ENCODE measurements at regions not wholly inside any gene's neighbourhood (a gene's known extent, or its start where the extent isn't known, plus 50 kb on each side); places are given as distances from the start of the nearest gene placed in this dataset.

DNA sequence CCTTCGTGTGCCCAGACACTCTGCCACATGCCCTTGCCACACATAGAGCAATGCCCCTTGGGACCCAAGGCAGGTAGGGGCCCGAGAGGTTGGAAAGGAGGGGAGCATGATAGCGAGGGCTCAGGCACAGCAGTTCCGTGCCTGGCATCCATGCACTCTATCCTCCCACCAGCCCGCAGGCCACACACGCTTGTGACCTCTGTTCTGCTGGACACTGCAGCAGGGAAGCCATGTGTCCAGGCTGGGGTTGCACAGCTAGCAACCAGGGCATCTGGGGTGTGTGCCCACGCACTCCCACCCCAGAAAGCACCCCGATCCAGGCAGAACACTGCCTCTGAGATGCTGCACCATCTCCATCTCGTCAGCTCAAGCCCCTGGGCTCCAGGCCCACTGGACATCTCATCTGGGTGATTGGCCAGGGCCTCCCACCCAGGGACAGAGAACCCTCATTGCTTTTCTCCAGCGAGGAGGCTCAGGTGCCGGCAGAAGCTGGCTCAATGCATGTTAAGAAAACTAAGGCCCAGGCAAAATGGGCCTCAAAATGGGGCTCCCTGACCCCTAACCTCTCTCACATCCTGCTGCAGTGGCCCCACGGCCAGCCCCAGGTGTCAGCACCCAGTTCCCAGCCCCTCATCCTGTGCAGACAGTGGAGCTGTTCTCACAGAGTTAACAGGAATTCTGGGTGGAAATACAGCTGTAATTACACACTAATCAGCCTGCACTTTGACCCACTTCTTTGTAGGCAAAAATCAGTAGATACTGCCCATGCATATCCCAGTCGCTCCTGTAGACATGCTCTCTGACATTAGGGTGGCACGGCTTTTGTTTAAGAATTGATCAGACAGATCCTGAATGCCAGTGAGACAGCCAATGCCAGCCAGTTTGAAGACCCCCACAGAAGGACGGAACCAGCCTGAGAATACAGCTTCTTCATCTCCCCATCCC lies 173.9 kb upstream of the B3GAT1 start:
- Histone ChIP-seq H3K79me2 (ENCODE audit: insufficient read depth, low read length) (no peaks in the 10 kb centered on the region), H4K91ac (ENCODE audit: insufficient read length, low read depth, low read length) (no peak overlapping the region), H3K27me3 (ENCODE audit: insufficient read depth, low read length) (no peaks in the 10 kb centered on the region), H4K5ac (ENCODE audit: insufficient read length, low read depth, low read length) (no peak overlapping the region), H3T11ph (ENCODE audit: low read length) (no peak overlapping the region), H3K9ac (ENCODE audit: extremely low read depth, insufficient read length, low read length) (no peak overlapping the region), H2BK120ac (ENCODE audit: low read depth, low read length, poor library complexity, severe bottlenecking) (no peak overlapping the region), H2BK20ac (ENCODE audit: low read depth, low read length, poor library complexity, severe bottlenecking) (no peak overlapping the region), H3K79me1 (ENCODE audit: insufficient read depth, low read depth, low read length, poor library complexity, severe bottlenecking) (no peaks in the 10 kb centered on the region), H2AK5ac (ENCODE audit: insufficient read length, low read length) (no peak overlapping the region), H3K4me2 (ENCODE audit: insufficient read depth, insufficient read length, low read length) (no peak overlapping the region), H2BK15ac (ENCODE audit: low read depth, low read length) (no peak overlapping the region), H3K9me3 (ENCODE audit: control insufficient read depth, low read depth, low read length) (no peaks in the 10 kb centered on the region), H2AFZ (ENCODE audit: low read length) (no peak overlapping the region), H3K23ac (ENCODE audit: insufficient read length, low read depth, low read length) (no peak overlapping the region), H3K27ac (ENCODE audit: insufficient read length, low read depth, low read length) (no peak overlapping the region), H3K56ac (ENCODE audit: insufficient read length, low read depth, low read length) (no peak overlapping the region), H3K4ac (ENCODE audit: low read depth, low read length) (no peak overlapping the region), H4K8ac (replicated peaks; ENCODE audit: insufficient read length, low read depth, low read length) (no peak overlapping the region), H4K20me1 (ENCODE audit: control insufficient read depth, insufficient read depth, insufficient read length) (no peaks in the 10 kb centered on the region), H3K4me1 (ENCODE audit: insufficient read depth, low read length) (no peaks in the 10 kb centered on the region), H3K18ac (ENCODE audit: insufficient read length, low read depth, low read length) (no peak overlapping the region), H2BK12ac (ENCODE audit: insufficient read length, low read depth, low read length) (no peak overlapping the region), H2BK5ac (ENCODE audit: insufficient read length, low read length) (no peak overlapping the region), H3K23me2 (ENCODE audit: insufficient read length, low read depth, low read length, poor library complexity, severe bottlenecking) (no peaks in the 10 kb centered on the region), H3K14ac (ENCODE audit: insufficient read depth, low read length) (no peak overlapping the region; the same call in 1 of the 2 replicates)
- Mint-ChIP-seq H3K9me3 (no peaks in the 10 kb centered on the region), H3K27me3 (ENCODE audit: low read depth) (peaks cover 24% of the 10 kb centered on the region), H3K27ac (no peak overlapping the region), H3K4me3 (no peak overlapping the region), H3K4me1 (peaks cover 7 to 24% of the 10 kb centered on the region in 2 experiments), H3K36me3 (ENCODE audit: insufficient read depth in 1 of 3, low read depth in 3 of 3) (no peaks in the 10 kb centered on the region; a peak in 1 of 7 replicates)
- TF ChIP-seq, protein P1, sequence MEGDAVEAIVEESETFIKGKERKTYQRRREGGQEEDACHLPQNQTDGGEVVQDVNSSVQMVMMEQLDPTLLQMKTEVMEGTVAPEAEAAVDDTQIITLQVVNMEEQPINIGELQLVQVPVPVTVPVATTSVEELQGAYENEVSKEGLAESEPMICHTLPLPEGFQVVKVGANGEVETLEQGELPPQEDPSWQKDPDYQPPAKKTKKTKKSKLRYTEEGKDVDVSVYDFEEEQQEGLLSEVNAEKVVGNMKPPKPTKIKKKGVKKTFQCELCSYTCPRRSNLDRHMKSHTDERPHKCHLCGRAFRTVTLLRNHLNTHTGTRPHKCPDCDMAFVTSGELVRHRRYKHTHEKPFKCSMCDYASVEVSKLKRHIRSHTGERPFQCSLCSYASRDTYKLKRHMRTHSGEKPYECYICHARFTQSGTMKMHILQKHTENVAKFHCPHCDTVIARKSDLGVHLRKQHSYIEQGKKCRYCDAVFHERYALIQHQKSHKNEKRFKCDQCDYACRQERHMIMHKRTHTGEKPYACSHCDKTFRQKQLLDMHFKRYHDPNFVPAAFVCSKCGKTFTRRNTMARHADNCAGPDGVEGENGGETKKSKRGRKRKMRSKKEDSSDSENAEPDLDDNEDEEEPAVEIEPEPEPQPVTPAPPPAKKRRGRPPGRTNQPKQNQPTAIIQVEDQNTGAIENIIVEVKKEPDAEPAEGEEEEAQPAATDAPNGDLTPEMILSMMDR (conservative IDR thresholded peaks at IDR 0.05) = no peak
- DNase-seq = peak; percentile 13
- WGBS (ENCODE audit: extremely low coverage, insufficient read length, low lambda C conversion rate) = no CpG with 5 or more reads among the region's 15 CpGs
